Adipocyte (in vitro differentiated cells): ENCODE measurements at regions not wholly inside any gene's neighbourhood (a gene's known extent, or its start where the extent isn't known, plus 50 kb on each side); places are given as distances from the start of the nearest gene placed in this dataset.
A peak's percentile ranks its signal among the peaks of the same experiment; 100 is the strongest.

ENCODE experiments used
- DNase-seq: peaks from one replicate; pipeline ENCODE4 v3.0.0-alpha.2; 2015; ENCODE audit warnings: low read depth
- H3K27me3 ChIP-seq: replicated peaks from 2 replicates; pipeline ENCODE4 v1.7.0; 2013; ENCODE audit warnings: mild to moderate bottlenecking, low read length, moderate library complexity; ENCODE audit not compliant: control insufficient read depth, insufficient read depth
- H3K36me3 ChIP-seq: 2 replicates; pipeline ENCODE4 v1.7.0; 2013; ENCODE audit warnings: low read length, mild to moderate bottlenecking, moderate library complexity; ENCODE audit not compliant: control insufficient read depth, insufficient read depth, severe bottlenecking
- H3K4me1 ChIP-seq: 2 replicates; pipeline ENCODE4 v1.7.0; 2013; ENCODE audit warnings: mild to moderate bottlenecking, low read length, moderate library complexity; ENCODE audit not compliant: control insufficient read depth, insufficient read depth
- H3K4me3 ChIP-seq: 2 replicates; pipeline ENCODE4 v1.7.0; 2013; ENCODE audit warnings: mild to moderate bottlenecking, low read length, moderate library complexity
- H3K9ac ChIP-seq: 2 replicates; pipeline ENCODE4 v1.7.0; 2013; ENCODE audit warnings: mild to moderate bottlenecking, low read length, moderate library complexity
- H3K9me3 ChIP-seq: 2 replicates; pipeline ENCODE4 v1.7.0; 2013; ENCODE audit warnings: mild to moderate bottlenecking, low read length, moderate library complexity; ENCODE audit not compliant: control insufficient read depth

- H3K27me3 ChIP-seq, result no peaks in the 10 kb centered on the region
- no peak overlapping the region for H3K9ac ChIP-seq
- H3K36me3 ChIP-seq, result no peaks in the 10 kb centered on the region
- H3K4me1 ChIP-seq, result peaks cover 24% of the 10 kb centered on the region
- DNase-seq, result no peak
- H3K9me3 ChIP-seq, result no peaks in the 10 kb centered on the region
- no peak overlapping the region for H3K4me3 ChIP-seq
These were observed 51.1 kb upstream of the IL21 start for GRCh38 chr4:122671919-122672490.

GRCh38 chr4:122673252-122673651, 52.4 kb upstream of the IL21 start:
- no peaks in the 10 kb centered on the region for H3K27me3 ChIP-seq
- DNase-seq, result peak; percentile 11
- no peaks in the 10 kb centered on the region for H3K9me3 ChIP-seq

GRCh38 chr4:122674371-122674770, 53.5 kb upstream of the IL21 start:
- H3K4me3 ChIP-seq, result no peak overlapping the region
- H3K4me1 ChIP-seq, result peaks cover 3% of the 10 kb centered on the region
- H3K9ac ChIP-seq, result no peak overlapping the region
- H3K36me3 ChIP-seq, result no peaks in the 10 kb centered on the region
- DNase-seq, result no peak
- H3K27me3 ChIP-seq, result no peaks in the 10 kb centered on the region
- no peaks in the 10 kb centered on the region for H3K9me3 ChIP-seq

More at GRCh38 chr4:122673252-122673651, 52.4 kb upstream of the IL21 start:
- Histone ChIP-seq H3K9ac (peak overlapping the region; percentile 1), H3K36me3 (no peaks in the 10 kb centered on the region), H3K4me3 (no peak overlapping the region), H3K4me1 (peaks cover 13% of the 10 kb centered on the region)

GRCh38 chr4:122679317-122679716, 53.2 kb upstream of the BBS12 start:
- Histone ChIP-seq H3K27me3 (no peaks in the 10 kb centered on the region), H3K4me3 (no peak overlapping the region), H3K36me3 (no peaks in the 10 kb centered on the region), H3K4me1 (no peaks in the 10 kb centered on the region), H3K9ac (no peak overlapping the region), H3K9me3 (peaks cover 4% of the 10 kb centered on the region)
- no peak for DNase-seq

DNA sequence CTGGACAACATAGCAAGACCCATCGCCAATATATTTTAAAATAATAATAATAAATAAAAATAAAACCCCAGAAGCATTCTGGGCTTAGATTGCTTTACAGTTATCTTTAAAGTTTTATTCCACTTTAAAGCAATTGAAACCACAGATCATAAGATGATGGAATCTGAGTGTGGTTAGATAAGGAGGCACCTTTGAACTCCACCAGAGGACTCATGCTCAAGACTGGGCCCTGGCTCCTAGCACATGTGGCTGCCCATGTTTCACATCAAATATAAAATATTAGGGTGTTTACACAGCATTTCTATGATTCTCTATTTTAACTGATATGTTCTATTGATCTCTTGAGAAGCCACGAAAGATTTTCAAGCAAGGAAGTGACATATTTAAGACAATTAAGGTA, 52.6 kb upstream of the BBS12 start:
- no peak overlapping the region for H3K4me3 ChIP-seq
- H3K4me1 ChIP-seq, result no peaks in the 10 kb centered on the region
- no peak overlapping the region for H3K9ac ChIP-seq
- DNase-seq, result no peak
- H3K9me3 ChIP-seq, result peaks cover 4% of the 10 kb centered on the region
- H3K36me3 ChIP-seq, result no peaks in the 10 kb centered on the region
- H3K27me3 ChIP-seq, result no peaks in the 10 kb centered on the region

DNA sequence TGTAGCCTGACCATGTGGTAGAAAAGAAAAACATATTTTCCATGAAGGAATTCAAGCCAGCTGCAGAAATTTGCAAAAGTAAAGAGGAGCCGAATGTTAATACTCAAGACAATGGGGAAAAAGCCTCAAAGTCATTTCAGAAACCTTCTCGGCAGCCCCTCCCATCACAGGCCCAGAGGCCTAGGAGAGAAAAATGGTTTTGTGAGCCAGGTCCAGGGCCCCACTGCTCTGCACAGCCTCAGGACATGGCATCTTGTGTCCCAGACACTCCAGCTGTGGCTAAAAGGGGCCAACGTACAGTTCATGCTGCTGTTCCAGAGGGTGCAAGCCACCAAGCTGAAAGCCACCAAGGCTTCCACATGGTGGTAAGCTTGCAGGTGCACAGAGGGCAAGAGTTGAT, 50.9 kb upstream of the BBS12 start:
- no peak overlapping the region for H3K4me3 ChIP-seq
- no peak overlapping the region for H3K9ac ChIP-seq
- no peaks in the 10 kb centered on the region for H3K27me3 ChIP-seq
- no peaks in the 10 kb centered on the region for H3K4me1 ChIP-seq
- DNase-seq, result no peak
- peaks cover 4% of the 10 kb centered on the region for H3K9me3 ChIP-seq
- H3K36me3 ChIP-seq, result no peaks in the 10 kb centered on the region
